Peyer's patch (tissue), 4 donors: ENCODE measurements at regions not wholly inside any gene's neighbourhood (a gene's known extent, or its start where the extent isn't known, plus 50 kb on each side); places are given as distances from the start of the nearest gene placed in this dataset.

Source experiments
- DNase-seq, 3 donors: peaks; one replicate each; pipeline ENCODE4 v3.0.0-alpha.2; 2017 to 2019
- H3K27ac ChIP-seq, 4 donors: fragments of 200-600 bp; sonication (generic); one replicate each; pipeline ENCODE4 v1.5.1; 2016 to 2019
- H3K27me3 ChIP-seq, 2 donors: fragments of 200-600 bp; sonication (generic); one replicate each; pipeline ENCODE4 v1.5.1; 2019
- H3K36me3 ChIP-seq, 3 donors: fragments of 200-600 bp; sonication (generic); one replicate each; pipeline ENCODE4 v1.5.1; 2016 to 2019
- H3K4me1 ChIP-seq, 4 donors: fragments of 200-600 bp; sonication (generic); one replicate each; pipeline ENCODE4 v1.5.1; 2016 to 2019
- H3K4me3 ChIP-seq, 4 donors: fragments of 200-600 bp; sonication (generic); 1 replicate in 3 of 4; 2 replicates in 1 of 4; pipeline ENCODE4 v1.5.1; 2016 to 2019; ENCODE audit warnings: mild to moderate bottlenecking in 1 of 4
- H3K9me3 ChIP-seq, 4 donors: fragments of 200-600 bp; sonication (generic); one replicate each; pipeline ENCODE4 v1.5.1; 2016 to 2019; ENCODE audit warnings: mild to moderate bottlenecking in 1 of 4
- POLR2A ChIP-seq, 2 donors: fragments of 450-650 bp; IDR thresholded peaks; one replicate each; pipeline ENCODE4 v1.5.1; 2017; ENCODE audit warnings: antibody characterized with exemption in 2 of 2, mild to moderate bottlenecking in 2 of 2, moderate library complexity in 2 of 2
- TF ChIP-seq, protein P1 (sequence below), 6 experiments: fragments of 450-650 bp in 4 of 6; fragments of 200-600 bp in 2 of 6; sonication (generic) in 1 of 6; IDR thresholded peaks; one replicate each; pipeline ENCODE4 v1.5.1; 2017 to 2019; ENCODE audit warnings: antibody characterized with exemption in 6 of 6, mild to moderate bottlenecking in 3 of 6, moderate library complexity in 1 of 6

DNA sequence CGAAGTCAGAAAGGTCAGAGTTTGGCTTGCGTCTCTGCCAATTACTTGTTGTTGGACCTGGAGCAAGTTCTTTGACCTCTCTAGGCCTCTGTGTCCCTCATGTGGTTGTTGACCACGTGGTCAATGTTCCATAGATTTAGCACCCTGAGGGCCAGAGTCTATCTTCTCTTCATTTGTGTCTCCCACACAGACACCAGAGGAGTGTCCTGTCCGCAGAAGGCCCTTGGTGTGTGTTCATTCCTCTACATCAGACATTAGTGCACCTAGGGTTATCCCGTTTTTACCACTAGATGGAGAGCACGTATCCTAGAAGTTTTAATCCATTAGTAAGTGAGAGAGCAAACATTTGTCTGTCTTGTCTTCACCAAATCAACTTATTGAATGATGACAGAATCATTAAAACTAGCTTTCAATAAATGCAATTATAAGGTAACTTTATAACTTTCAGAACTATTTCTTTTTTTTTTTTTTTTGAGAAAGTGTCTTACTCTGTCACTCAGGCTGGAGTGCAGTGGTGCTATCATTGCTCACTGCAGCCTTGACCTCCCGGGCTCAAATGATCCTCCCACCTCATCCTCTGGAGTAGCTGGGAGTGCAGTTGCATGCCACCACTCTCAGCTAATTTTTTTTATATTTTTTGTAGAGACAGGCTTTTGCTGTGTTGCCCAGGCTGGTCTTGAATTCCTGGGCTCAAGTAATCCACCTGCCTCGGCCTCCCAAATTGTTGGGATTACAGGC lies 122.5 kb upstream of the ANKRD1 start:
- Histone ChIP-seq H3K4me1 (no peaks in the 10 kb centered on the region), H3K36me3 (no peaks in the 10 kb centered on the region), H3K9me3 (no peaks in the 10 kb centered on the region), H3K4me3 (no peak overlapping the region), H3K27ac (no peak overlapping the region), H3K27me3 (no peaks in the 10 kb centered on the region)
- no peak for TF ChIP-seq POLR2A (IDR thresholded peaks at IDR 0.05)
- TF ChIP-seq, protein P1, sequence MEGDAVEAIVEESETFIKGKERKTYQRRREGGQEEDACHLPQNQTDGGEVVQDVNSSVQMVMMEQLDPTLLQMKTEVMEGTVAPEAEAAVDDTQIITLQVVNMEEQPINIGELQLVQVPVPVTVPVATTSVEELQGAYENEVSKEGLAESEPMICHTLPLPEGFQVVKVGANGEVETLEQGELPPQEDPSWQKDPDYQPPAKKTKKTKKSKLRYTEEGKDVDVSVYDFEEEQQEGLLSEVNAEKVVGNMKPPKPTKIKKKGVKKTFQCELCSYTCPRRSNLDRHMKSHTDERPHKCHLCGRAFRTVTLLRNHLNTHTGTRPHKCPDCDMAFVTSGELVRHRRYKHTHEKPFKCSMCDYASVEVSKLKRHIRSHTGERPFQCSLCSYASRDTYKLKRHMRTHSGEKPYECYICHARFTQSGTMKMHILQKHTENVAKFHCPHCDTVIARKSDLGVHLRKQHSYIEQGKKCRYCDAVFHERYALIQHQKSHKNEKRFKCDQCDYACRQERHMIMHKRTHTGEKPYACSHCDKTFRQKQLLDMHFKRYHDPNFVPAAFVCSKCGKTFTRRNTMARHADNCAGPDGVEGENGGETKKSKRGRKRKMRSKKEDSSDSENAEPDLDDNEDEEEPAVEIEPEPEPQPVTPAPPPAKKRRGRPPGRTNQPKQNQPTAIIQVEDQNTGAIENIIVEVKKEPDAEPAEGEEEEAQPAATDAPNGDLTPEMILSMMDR (IDR thresholded peaks at IDR 0.05): peak in 4 of 6 experiments; percentile 12 to 49 (median 44)
- DNase-seq: no peak

DNA sequence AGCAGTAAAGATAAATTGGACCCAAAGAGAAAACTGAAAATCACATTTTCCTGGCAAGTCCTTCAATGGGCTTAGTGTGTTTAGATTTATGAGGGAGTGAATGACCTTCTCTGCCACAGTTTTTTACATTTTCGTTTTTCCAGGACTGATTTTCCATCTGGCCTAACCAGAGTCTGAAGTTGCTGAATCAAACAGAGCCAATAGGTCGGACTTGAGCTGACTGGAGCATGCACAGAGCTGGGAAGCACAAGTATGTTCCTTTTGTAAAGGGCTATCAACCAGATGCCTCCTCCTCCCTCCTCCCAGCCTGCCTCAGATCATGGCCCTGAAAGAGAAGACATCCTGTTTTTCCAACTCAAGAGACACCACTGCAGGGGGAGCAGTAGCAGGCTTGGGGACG lies 126.0 kb upstream of the ANKRD1 start:
- Histone ChIP-seq H3K4me3 (no peak overlapping the region), H3K27ac (no peak overlapping the region), H3K4me1 (no peaks in the 10 kb centered on the region), H3K36me3 (no peaks in the 10 kb centered on the region), H3K9me3 (no peaks in the 10 kb centered on the region), H3K27me3 (no peaks in the 10 kb centered on the region)
- TF ChIP-seq, protein P1 (IDR thresholded peaks at IDR 0.05): no peak
- no peak for TF ChIP-seq POLR2A (IDR thresholded peaks at IDR 0.05)
- no peak for DNase-seq

DNA sequence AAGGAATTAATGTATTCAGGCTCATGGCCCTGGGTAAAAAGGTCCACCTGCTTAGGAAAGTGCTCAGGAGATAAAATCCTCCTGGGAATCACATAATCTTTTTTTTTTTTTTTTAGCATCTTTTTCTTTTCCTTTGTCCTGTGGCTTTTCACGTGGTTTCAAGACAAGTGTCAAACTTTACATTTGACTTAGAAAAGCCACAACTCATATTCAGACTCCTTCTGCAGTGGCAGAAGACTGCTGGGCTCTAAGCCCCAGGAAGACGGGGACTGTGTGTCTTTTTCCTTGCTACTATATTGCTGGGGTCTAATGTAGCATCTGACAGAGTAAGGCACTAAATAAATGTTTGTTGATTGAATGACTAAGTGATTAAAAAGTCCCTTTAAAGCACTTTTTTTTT lies 127.5 kb upstream of the ANKRD1 start:
- Histone ChIP-seq H3K9me3 (no peaks in the 10 kb centered on the region), H3K36me3 (no peaks in the 10 kb centered on the region), H3K27ac (no peak overlapping the region), H3K27me3 (no peaks in the 10 kb centered on the region), H3K4me3 (no peak overlapping the region), H3K4me1 (no peaks in the 10 kb centered on the region)
- TF ChIP-seq, protein P1 (IDR thresholded peaks at IDR 0.05): no peak
- TF ChIP-seq POLR2A (IDR thresholded peaks at IDR 0.05): no peak
- no peak for DNase-seq

DNA sequence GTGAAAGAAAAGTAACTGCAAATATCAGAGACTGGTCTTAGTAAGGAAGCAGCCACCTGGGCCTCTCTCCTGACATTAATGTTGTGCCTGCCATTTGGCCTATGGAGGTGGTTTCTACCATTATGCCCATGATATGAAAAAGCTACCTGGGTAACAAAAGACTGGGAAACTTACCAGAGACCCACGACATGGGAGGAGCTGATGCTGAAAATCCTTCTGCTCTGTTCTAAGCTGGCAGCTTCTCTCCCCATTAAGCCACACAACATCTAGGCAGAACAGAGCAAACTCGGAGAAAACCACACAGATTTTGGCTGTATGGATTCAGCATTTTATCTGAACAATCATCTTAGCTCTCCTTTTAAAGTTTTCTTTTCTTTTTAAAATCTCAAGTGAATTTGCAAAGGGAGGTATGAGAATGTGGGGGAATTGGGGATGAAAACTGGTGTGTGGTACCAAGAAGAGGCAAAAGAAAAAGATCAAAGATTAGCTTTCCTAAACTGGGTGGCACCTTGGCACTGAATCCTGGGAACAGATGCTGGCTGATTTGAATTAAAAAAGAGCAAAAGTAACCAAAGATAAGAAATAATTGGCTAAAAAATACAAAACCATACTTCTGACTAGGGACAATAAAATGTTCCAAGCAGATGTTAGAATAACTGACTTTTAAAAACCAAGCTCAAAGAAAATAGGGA lies 128.6 kb upstream of the ANKRD1 start:
- no peak for DNase-seq
- Histone ChIP-seq H3K27ac (no peak overlapping the region), H3K4me1 (no peaks in the 10 kb centered on the region), H3K9me3 (no peaks in the 10 kb centered on the region), H3K27me3 (no peaks in the 10 kb centered on the region), H3K36me3 (no peaks in the 10 kb centered on the region), H3K4me3 (no peak overlapping the region)
- TF ChIP-seq, protein P1 (IDR thresholded peaks at IDR 0.05): no peak
- no peak for TF ChIP-seq POLR2A (IDR thresholded peaks at IDR 0.05)

DNA sequence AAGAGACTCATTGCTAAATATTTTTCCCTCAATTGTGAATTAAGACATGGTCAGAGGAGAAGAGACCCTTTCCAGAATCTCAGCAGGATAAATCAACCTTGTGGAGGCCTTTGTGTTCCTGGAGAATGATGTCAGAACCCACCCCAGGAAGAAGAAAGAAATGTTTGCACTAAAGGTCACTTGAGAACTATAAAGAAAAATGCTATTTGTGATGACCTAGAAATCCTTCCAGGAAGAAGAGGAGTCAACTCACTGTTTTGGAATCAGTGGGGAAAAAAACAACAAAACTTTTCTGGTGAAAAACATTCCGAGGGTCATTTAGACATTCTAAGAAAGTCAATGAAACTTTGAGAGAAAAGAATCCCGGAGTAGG lies 129.1 kb upstream of the ANKRD1 start:
- no peaks in the 10 kb centered on the region for H3K9me3 ChIP-seq
- no peak overlapping the region for H3K4me3 ChIP-seq
- no peaks in the 10 kb centered on the region for H3K27me3 ChIP-seq
- H3K36me3 ChIP-seq: no peaks in the 10 kb centered on the region
- H3K4me1 ChIP-seq: no peaks in the 10 kb centered on the region
- no peak for TF ChIP-seq POLR2A (IDR thresholded peaks at IDR 0.05)
- TF ChIP-seq, protein P1 (IDR thresholded peaks at IDR 0.05): no peak
- DNase-seq: no peak
- H3K27ac ChIP-seq: no peak overlapping the region
